CD4-positive, CD25-positive, alpha-beta regulatory T cell (primary cell): ENCODE measurements at regions not wholly inside any gene's neighbourhood (a gene's known extent, or its start where the extent isn't known, plus 50 kb on each side); places are given as distances from the start of the nearest gene placed in this dataset.

Experiments
- ATAC-seq, 2 donors: fragments of 150-1000 bp; cut with Tn5 transposase; one replicate each; pipeline ENCODE4 v1.10.0; 2021; ENCODE audit warnings: low read depth in 2 of 2, moderate number of reproducible peaks in 2 of 2, moderate library complexity in 1 of 2
- DNase-seq, 3 donors: peaks; one replicate each; pipeline versions ENCODE4 v3.0.0 to v3.0.0-alpha.2; 2012 to 2022; ENCODE audit warnings: mixed read lengths in 1 of 3
- H3K27ac ChIP-seq: one replicate; pipeline ENCODE4 v1.7.0; 2013; ENCODE audit warnings: mild to moderate bottlenecking, low read length; ENCODE audit not compliant: insufficient read depth, poor library complexity, severe bottlenecking
- H3K27me3 ChIP-seq: one replicate; pipeline ENCODE4 v1.7.0; 2013; ENCODE audit warnings: low read length; ENCODE audit not compliant: control insufficient read depth, insufficient read depth
- H3K36me3 ChIP-seq: one replicate; pipeline ENCODE4 v1.7.0; 2013; ENCODE audit warnings: mild to moderate bottlenecking, low read length, moderate library complexity; ENCODE audit not compliant: control insufficient read depth, insufficient read depth
- H3K4me1 ChIP-seq: 2 replicates; pipeline ENCODE4 v1.7.0; 2013; ENCODE audit warnings: mild to moderate bottlenecking, low read length; ENCODE audit not compliant: insufficient read depth, control insufficient read depth, poor library complexity, severe bottlenecking
- H3K4me3 ChIP-seq: one replicate; pipeline ENCODE4 v1.7.0; 2013; ENCODE audit warnings: low read depth, mild to moderate bottlenecking, low read length, moderate library complexity
- H3K9me3 ChIP-seq, 2 experiments: 1 replicate in 1 of 2; 2 replicates in 1 of 2; pipeline ENCODE4 v1.7.0; 2013; ENCODE audit warnings: low read length in 2 of 2, mild to moderate bottlenecking in 1 of 2, moderate library complexity in 1 of 2; ENCODE audit not compliant: control insufficient read depth in 2 of 2
- H3K27ac Mint-ChIP-seq, 3 donors: one replicate each; pipeline ENCODE4 v1.8.0; 2020 to 2022; ENCODE audit warnings: mild to moderate bottlenecking in 3 of 3, mixed read lengths in 3 of 3, moderate library complexity in 2 of 3
- H3K27me3 Mint-ChIP-seq: one replicate; pipeline ENCODE4 v1.8.0; 2022; ENCODE audit warnings: mild to moderate bottlenecking, mixed read lengths
- H3K36me3 Mint-ChIP-seq: one replicate; pipeline ENCODE4 v1.8.0; 2020; ENCODE audit warnings: mixed read lengths
- H3K4me1 Mint-ChIP-seq, 4 donors: one replicate each; pipeline ENCODE4 v1.8.0; 2020 to 2022; ENCODE audit warnings: mixed read lengths in 4 of 4, mild to moderate bottlenecking in 1 of 4
- H3K4me3 Mint-ChIP-seq, 4 donors: one replicate each; pipeline ENCODE4 v1.8.0; 2020 to 2022; ENCODE audit warnings: mild to moderate bottlenecking in 4 of 4, mixed read lengths in 4 of 4, moderate library complexity in 3 of 4
- H3K9me3 Mint-ChIP-seq, 7 donors: one replicate each; pipeline ENCODE4 v1.8.0; 2020 to 2022; ENCODE audit warnings: mixed read lengths in 7 of 7, mild to moderate bottlenecking in 3 of 7, moderate library complexity in 2 of 7

DNA sequence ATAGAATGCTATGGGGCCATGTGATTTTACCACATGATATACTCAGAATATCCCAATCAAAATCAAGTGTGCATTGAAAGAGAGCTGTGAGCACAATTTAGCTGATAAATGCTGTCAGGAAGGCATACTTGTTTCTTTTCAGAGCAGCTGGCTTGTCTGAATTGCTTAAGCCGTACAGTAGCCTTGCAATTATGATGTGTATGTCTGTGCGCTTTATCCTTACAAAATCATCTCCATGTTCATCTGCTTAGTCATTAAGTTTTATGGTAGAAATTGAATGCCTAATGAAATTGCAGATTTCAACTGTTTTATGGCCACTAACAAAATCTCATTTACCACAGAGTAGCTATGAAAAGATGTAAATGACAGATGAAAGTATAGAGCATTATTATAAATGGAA lies 346.0 kb upstream of the DLGAP1 start:
- no peaks in the 10 kb centered on the region for H3K27me3 Mint-ChIP-seq
- no peak overlapping the region for H3K27ac Mint-ChIP-seq
- no peak overlapping the region for H3K4me3 Mint-ChIP-seq
- no peaks in the 10 kb centered on the region for H3K4me1 Mint-ChIP-seq
- H3K4me1 ChIP-seq: no peaks in the 10 kb centered on the region
- DNase-seq: no peak
- no peak overlapping the region for H3K4me3 ChIP-seq
- no peaks in the 10 kb centered on the region for H3K36me3 ChIP-seq
- no peak overlapping the region for H3K27ac ChIP-seq
- peaks cover 4 to 15% (median 8%) of the 10 kb centered on the region in 7 donors for H3K9me3 Mint-ChIP-seq
- no peaks in the 10 kb centered on the region for H3K36me3 Mint-ChIP-seq
- no peaks in the 10 kb centered on the region for H3K27me3 ChIP-seq
- ATAC-seq: no peak
- H3K9me3 ChIP-seq: peaks cover 0 to 6% of the 10 kb centered on the region in 2 experiments

DNA sequence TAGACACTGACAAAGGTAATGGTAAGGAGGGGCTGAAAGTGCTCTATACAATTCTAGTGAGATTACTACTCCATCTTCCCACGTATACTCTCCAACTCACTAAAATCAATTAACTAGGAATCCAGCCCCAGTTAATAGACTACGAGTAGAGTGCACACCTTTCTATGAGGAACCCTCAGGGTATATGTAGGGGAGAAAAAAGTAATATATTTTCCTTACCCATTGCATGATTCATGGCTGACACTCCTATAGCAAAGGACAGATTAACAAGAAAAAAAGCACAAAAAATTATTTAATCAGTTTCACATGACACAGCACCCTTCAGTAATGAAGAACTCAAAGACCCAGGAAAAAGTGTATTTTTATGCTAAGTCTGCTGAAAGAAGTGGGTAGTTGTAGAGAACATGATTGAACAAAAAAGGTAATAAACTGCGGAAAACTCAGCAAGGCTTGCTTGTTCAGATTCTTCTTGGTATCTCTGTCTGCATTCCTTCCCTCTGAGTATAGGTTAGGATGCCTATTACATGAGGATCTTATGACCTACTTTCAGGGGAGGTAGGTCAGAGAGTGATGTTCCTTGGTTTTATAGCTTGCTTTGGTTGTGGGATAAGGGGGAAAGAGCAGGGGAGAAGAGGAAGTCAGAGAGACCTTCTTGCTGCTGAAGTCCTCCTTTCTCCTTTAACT lies 342.0 kb upstream of the DLGAP1 start:
- H3K9me3 Mint-ChIP-seq: peaks cover 6 to 13% (median 8%) of the 10 kb centered on the region in 7 donors
- no peak overlapping the region for H3K4me3 ChIP-seq
- no peaks in the 10 kb centered on the region for H3K36me3 Mint-ChIP-seq
- peaks cover 0 to 6% of the 10 kb centered on the region in 2 experiments for H3K9me3 ChIP-seq
- H3K27me3 Mint-ChIP-seq: no peaks in the 10 kb centered on the region
- no peaks in the 10 kb centered on the region for H3K27me3 ChIP-seq
- no peaks in the 10 kb centered on the region for H3K4me1 ChIP-seq
- no peak overlapping the region for H3K27ac Mint-ChIP-seq
- no peak for ATAC-seq
- no peak overlapping the region for H3K4me3 Mint-ChIP-seq
- no peak for DNase-seq
- H3K4me1 Mint-ChIP-seq: no peaks in the 10 kb centered on the region
- H3K27ac ChIP-seq: no peak overlapping the region
- no peaks in the 10 kb centered on the region for H3K36me3 ChIP-seq

DNA sequence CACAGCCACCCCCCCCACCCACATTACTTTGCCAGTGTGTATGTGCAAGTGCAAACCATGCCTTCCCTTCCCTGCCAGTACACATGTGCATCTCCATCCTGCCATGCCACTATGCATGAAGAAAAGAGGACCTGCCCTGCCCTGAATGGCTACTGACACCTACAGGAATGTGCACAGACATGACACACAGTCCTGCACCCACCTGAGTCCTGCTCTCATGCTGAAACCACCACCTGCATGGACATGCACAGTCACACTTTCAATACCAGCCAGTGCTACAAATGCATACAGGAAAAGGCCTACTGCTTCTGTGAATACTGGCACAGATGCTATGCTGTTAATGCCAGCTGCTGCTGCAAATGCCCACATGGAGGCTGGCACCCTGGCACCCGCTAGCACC lies 334.4 kb upstream of the DLGAP1 start:
- Histone ChIP-seq H3K9me3 (peaks cover 0 to 2% of the 10 kb centered on the region in 2 experiments), H3K4me3 (no peak overlapping the region), H3K36me3 (no peaks in the 10 kb centered on the region), H3K27me3 (no peaks in the 10 kb centered on the region), H3K27ac (no peak overlapping the region), H3K4me1 (no peaks in the 10 kb centered on the region)
- Mint-ChIP-seq H3K9me3 (peaks cover 3 to 14% (median 8%) of the 10 kb centered on the region in 7 donors), H3K4me1 (no peaks in the 10 kb centered on the region), H3K27ac (no peak overlapping the region), H3K4me3 (no peak overlapping the region), H3K36me3 (no peaks in the 10 kb centered on the region), H3K27me3 (no peaks in the 10 kb centered on the region)
- ATAC-seq (no peak), DNase-seq (no peak)

DNA sequence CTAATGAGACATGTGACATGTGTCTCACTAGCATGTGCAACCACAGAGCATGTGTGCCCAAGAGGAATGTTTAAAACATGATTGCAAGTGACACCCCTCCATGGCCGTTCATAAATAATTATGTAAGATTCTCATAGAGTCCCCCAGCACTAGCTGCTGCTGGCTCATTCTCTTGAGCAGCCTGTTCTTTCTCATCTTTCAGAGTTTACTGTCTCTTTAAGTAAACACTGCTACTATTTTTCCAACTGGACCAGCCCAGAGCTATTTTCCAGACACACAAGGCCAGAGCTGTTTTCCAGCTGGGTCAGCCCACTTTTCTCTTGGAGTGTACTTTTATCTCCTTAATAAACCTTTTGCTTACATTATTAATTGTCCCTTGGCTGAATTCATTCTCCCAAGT lies 326.8 kb upstream of the DLGAP1 start:
- no peaks in the 10 kb centered on the region for H3K4me1 Mint-ChIP-seq
- H3K4me1 ChIP-seq: no peaks in the 10 kb centered on the region
- ATAC-seq: no peak
- peaks cover 0 to 2% of the 10 kb centered on the region in 2 experiments for H3K9me3 ChIP-seq
- H3K4me3 ChIP-seq: no peak overlapping the region
- H3K36me3 Mint-ChIP-seq: no peaks in the 10 kb centered on the region
- H3K27me3 Mint-ChIP-seq: no peaks in the 10 kb centered on the region
- H3K27ac ChIP-seq: no peak overlapping the region
- H3K4me3 Mint-ChIP-seq: no peak overlapping the region
- no peak overlapping the region for H3K27ac Mint-ChIP-seq
- no peak for DNase-seq
- no peaks in the 10 kb centered on the region for H3K27me3 ChIP-seq
- H3K36me3 ChIP-seq: no peaks in the 10 kb centered on the region
- peaks cover 0 to 12% (median 4%) of the 10 kb centered on the region in 7 donors for H3K9me3 Mint-ChIP-seq

DNA sequence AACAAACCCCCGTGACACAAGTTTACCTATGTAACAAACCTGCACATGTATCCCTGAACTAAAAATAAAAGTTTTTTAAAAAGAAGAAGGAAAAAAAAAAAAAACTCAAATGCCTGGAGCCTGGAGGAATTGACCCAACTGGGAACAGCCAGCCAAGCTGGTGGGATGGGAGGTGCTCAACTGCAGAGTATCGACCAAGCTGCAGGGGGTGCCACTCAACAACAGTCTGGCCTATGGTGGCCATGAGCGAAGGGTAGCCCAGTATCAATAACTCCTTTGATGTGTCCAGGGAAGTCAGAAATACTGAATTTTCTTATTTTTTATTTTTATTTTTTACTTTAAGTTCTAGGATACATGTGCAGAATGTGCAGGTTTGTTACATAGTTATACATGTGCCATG lies 310.3 kb upstream of the DLGAP1 start:
- ATAC-seq (no peak), DNase-seq (no peak)
- H3K27ac Mint-ChIP-seq: no peak overlapping the region
- H3K27me3 Mint-ChIP-seq: no peaks in the 10 kb centered on the region
- H3K36me3 ChIP-seq: no peaks in the 10 kb centered on the region
- no peaks in the 10 kb centered on the region for H3K9me3 ChIP-seq
- no peak overlapping the region for H3K27ac ChIP-seq
- H3K27me3 ChIP-seq: no peaks in the 10 kb centered on the region
- no peak overlapping the region for H3K4me3 ChIP-seq
- H3K4me1 Mint-ChIP-seq: no peaks in the 10 kb centered on the region
- H3K9me3 Mint-ChIP-seq: peaks cover 0 to 21% (median 3%) of the 10 kb centered on the region in 7 donors
- H3K4me1 ChIP-seq: no peaks in the 10 kb centered on the region
- no peak overlapping the region for H3K4me3 Mint-ChIP-seq
- no peaks in the 10 kb centered on the region for H3K36me3 Mint-ChIP-seq

DNA sequence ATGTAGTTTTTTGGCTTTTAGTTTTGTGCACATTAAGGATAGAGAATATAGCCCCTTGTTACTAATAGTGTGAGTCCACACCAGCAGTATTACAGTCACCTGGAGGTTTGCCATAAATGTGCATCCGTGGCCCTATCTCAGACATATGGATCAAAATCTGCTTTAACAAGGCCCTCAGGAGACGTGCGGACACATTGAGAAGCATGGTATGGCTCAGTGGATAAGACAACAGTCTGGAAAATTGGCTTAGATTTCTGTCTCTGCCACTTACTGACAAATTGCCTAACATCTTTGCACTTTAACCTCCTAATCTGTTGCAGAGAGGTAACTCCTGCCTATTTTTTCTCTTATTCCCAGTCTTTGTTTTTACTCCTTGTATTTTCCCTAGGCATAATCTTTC lies 307.2 kb upstream of the DLGAP1 start:
- ATAC-seq (no peak), DNase-seq (no peak)
- Mint-ChIP-seq H3K9me3 (peaks cover 0 to 11% (median 4%) of the 10 kb centered on the region in 7 donors), H3K4me1 (peaks cover 0 to 5% (median 0%) of the 10 kb centered on the region in 4 donors), H3K27me3 (no peaks in the 10 kb centered on the region), H3K27ac (no peak overlapping the region), H3K36me3 (no peaks in the 10 kb centered on the region), H3K4me3 (no peak overlapping the region)
- Histone ChIP-seq H3K36me3 (no peaks in the 10 kb centered on the region), H3K9me3 (no peaks in the 10 kb centered on the region), H3K4me3 (no peak overlapping the region), H3K27ac (no peak overlapping the region), H3K4me1 (no peaks in the 10 kb centered on the region), H3K27me3 (no peaks in the 10 kb centered on the region)

DNA sequence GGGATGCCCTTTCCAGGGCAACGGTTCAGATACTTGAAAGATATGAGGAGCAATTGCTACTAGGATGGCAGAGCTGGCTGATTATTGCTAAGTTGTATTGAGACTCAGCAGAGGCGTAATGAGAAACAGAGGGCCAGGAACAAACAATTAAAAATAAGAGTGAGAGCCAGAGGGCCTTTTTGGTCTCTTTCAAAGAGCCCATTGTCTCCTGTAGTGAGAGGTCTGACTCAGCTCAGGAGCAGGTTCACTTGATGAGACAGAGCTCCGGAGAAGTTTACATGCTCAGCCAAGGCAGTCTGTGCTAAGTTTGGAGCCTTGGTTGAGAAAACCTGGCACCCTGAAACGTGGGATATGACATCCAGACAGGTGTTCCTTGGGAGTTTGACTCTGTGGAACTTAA lies 303.9 kb upstream of the DLGAP1 start:
- no peak overlapping the region for H3K27ac ChIP-seq
- no peak overlapping the region for H3K27ac Mint-ChIP-seq

DNA sequence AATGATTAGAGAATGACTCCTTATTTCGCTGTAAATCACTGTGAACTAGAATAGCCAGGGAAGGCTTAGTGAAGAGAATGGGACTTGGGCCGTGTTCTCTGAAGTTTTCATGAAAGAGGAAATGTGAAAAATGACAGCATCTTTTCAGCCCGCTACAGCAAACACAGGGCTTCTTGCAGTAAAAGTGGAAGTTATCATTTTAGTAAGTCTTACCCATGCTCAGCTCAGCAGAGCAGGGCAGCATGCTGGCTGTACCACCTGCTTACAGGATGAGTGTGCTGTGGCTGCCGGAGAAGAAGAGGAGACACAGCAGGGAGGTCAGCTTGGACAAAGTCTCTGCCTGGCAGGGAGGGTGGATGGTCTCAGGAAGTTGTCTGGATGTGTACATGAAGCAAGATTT lies 300.7 kb upstream of the DLGAP1 start:
- H3K36me3 ChIP-seq: no peaks in the 10 kb centered on the region
- ATAC-seq: no peak
- no peaks in the 10 kb centered on the region for H3K4me1 ChIP-seq
- DNase-seq: no peak
- Mint-ChIP-seq H3K27me3 (no peaks in the 10 kb centered on the region), H3K9me3 (peaks cover 0 to 11% (median 10%) of the 10 kb centered on the region in 7 donors), H3K4me3 (no peak overlapping the region), H3K4me1 (peaks cover 0 to 5% (median 0%) of the 10 kb centered on the region in 4 donors), H3K27ac (no peak overlapping the region), H3K36me3 (no peaks in the 10 kb centered on the region)
- no peaks in the 10 kb centered on the region for H3K27me3 ChIP-seq
- H3K9me3 ChIP-seq: no peaks in the 10 kb centered on the region
- H3K4me3 ChIP-seq: no peak overlapping the region
- H3K27ac ChIP-seq: no peak overlapping the region

More for the DNA sequence above, 303.9 kb upstream of the DLGAP1 start:
- Mint-ChIP-seq H3K4me3 (no peak overlapping the region), H3K4me1 (peaks cover 0 to 5% (median 0%) of the 10 kb centered on the region in 4 donors), H3K27me3 (no peaks in the 10 kb centered on the region), H3K9me3 (peaks cover 0 to 10% (median 7%) of the 10 kb centered on the region in 7 donors), H3K36me3 (no peaks in the 10 kb centered on the region)
- no peaks in the 10 kb centered on the region for H3K9me3 ChIP-seq
- DNase-seq (no peak), ATAC-seq (no peak)
- H3K36me3 ChIP-seq: no peaks in the 10 kb centered on the region
- no peak overlapping the region for H3K4me3 ChIP-seq
- H3K4me1 ChIP-seq: no peaks in the 10 kb centered on the region
- no peaks in the 10 kb centered on the region for H3K27me3 ChIP-seq
